ENCODE measurements at regions not wholly inside any gene's neighbourhood (a gene's known extent, or its start where the extent isn't known, plus 50 kb on each side); places are given as distances from the start of the nearest gene placed in this dataset.
"Not testable (repeated sequence)": the region's sequence is repeated elsewhere in the genome, so short reads cannot be mapped to it uniquely, and the experiment has no call there.

GRCh38 chr10:18880530-18880929 lies 168.1 kb upstream of the MALRD1 start:
- intact Hi-C loops (cut with DNase I): no loop called here
- Histone ChIP-seq H3K27me3 (ENCODE audit: control insufficient read depth in 1 of 2, insufficient read depth in 2 of 2, low read length in 1 of 2) (no peaks in the 10 kb centered on the region), H3K4me3 (ENCODE audit: low read length in 2 of 2) (no peak overlapping the region), H3K27ac (ENCODE audit: low read depth in 1 of 2, low read length in 2 of 2) (no peak overlapping the region), H3K4me1 (ENCODE audit: control insufficient read depth in 1 of 2, insufficient read depth in 2 of 2, low read length in 2 of 2) (no peaks in the 10 kb centered on the region), H3K9me3 (ENCODE audit: control insufficient read depth, low read length) (no peaks in the 10 kb centered on the region), H3K36me3 (ENCODE audit: control insufficient read depth in 1 of 2, insufficient read depth in 2 of 2, low read length in 1 of 2) (no peaks in the 10 kb centered on the region)
- 45 to 77% methylated on average over 12 to 16 of the region's 16 CpGs for WGBS, 2 donors
- DNase-seq: no peak
- ATAC-seq (ENCODE audit: low FRiP score): no peak

DNA sequence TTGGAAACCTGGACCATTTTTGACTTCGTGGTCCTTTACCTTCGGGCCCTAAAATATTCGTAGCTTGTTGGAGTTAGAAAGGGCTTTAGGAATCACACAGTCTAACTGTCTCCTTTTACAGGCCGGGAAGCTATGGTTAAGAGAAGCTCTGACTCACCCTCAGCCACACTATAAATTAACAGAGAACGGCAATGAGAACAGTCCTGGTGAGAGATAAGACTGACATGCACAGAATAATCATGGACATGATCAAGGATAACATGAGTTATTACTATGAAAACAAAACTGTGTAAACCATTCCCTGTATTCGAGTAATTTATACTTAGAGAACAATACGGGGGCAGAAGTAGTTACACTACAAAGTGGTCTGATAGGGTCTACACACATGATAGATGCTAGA lies 162.5 kb upstream of the MALRD1 start:
- ATAC-seq (ENCODE audit: low FRiP score) (no peak), DNase-seq (no peak)
- intact Hi-C loops (cut with DNase I): no loop called here
- Histone ChIP-seq H3K27me3 (ENCODE audit: control insufficient read depth in 1 of 2, insufficient read depth in 2 of 2, low read length in 1 of 2) (no peaks in the 10 kb centered on the region), H3K9me3 (ENCODE audit: control insufficient read depth, low read length) (peaks cover 1% of the 10 kb centered on the region), H3K36me3 (ENCODE audit: control insufficient read depth in 1 of 2, insufficient read depth in 2 of 2, low read length in 1 of 2) (no peaks in the 10 kb centered on the region), H3K4me3 (ENCODE audit: low read length in 2 of 2) (no peak overlapping the region), H3K27ac (ENCODE audit: low read depth in 1 of 2, low read length in 2 of 2) (no peak overlapping the region), H3K4me1 (ENCODE audit: control insufficient read depth in 1 of 2, insufficient read depth in 2 of 2, low read length in 2 of 2) (no peaks in the 10 kb centered on the region)
- WGBS, 2 donors: 25% methylated on average over 7 of the region's 7 CpGs

DNA sequence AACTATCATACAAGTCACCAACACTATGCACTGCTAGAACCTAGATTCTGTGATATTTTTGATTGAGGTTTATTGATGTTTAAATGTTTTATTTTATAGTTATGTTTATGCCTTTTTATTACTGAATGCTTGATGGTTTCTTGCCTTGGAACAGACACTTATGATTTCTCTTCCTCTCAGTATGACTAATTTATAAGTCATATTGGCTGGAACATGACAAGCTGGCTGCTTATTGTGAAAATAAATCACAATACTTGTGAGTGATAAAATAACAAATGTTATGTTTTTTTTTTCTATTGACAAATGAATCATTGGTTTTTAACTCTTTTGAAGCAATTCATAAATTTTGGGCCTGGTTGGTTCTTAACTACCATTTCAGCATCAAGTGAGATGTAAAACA lies 142.0 kb upstream of the MALRD1 start:
- intact Hi-C loops (cut with DNase I): no loop called here
- H3K27ac ChIP-seq (ENCODE audit: low read depth in 1 of 2, low read length in 2 of 2): no peak overlapping the region
- no peak for ATAC-seq (ENCODE audit: low FRiP score)
- DNase-seq: no peak
- no peaks in the 10 kb centered on the region for H3K27me3 ChIP-seq (ENCODE audit: control insufficient read depth in 1 of 2, insufficient read depth in 2 of 2, low read length in 1 of 2)
- H3K9me3 ChIP-seq (ENCODE audit: control insufficient read depth, low read length): no peaks in the 10 kb centered on the region
- no peaks in the 10 kb centered on the region for H3K4me1 ChIP-seq (ENCODE audit: control insufficient read depth in 1 of 2, insufficient read depth in 2 of 2, low read length in 2 of 2)
- H3K4me3 ChIP-seq (ENCODE audit: low read length in 2 of 2): no peak overlapping the region
- H3K36me3 ChIP-seq (ENCODE audit: control insufficient read depth in 1 of 2, insufficient read depth in 2 of 2, low read length in 1 of 2): no peaks in the 10 kb centered on the region

- 85 to 88% methylated on average over 9 of the region's 9 CpGs for WGBS, 2 donors
- ATAC-seq (ENCODE audit: low FRiP score); H3K4me1 ChIP-seq (ENCODE audit: control insufficient read depth in 1 of 2, insufficient read depth in 2 of 2, low read length in 2 of 2); H3K9me3 ChIP-seq (ENCODE audit: control insufficient read depth, low read length); DNase-seq; H3K36me3 ChIP-seq (ENCODE audit: control insufficient read depth in 1 of 2, insufficient read depth in 2 of 2, low read length in 1 of 2); H3K4me3 ChIP-seq (ENCODE audit: low read length in 2 of 2); intact Hi-C loops (cut with DNase I); H3K27me3 ChIP-seq (ENCODE audit: control insufficient read depth in 1 of 2, insufficient read depth in 2 of 2, low read length in 1 of 2); H3K27ac ChIP-seq (ENCODE audit: low read depth in 1 of 2, low read length in 2 of 2): not testable (repeated sequence)
These were observed 131.2 kb upstream of the MALRD1 start for GRCh38 chr10:18917431-18917830.

- Histone ChIP-seq H3K4me3 (ENCODE audit: low read length in 2 of 2) (no peak overlapping the region), H3K9me3 (ENCODE audit: control insufficient read depth, low read length) (no peaks in the 10 kb centered on the region), H3K27ac (ENCODE audit: low read depth in 1 of 2, low read length in 2 of 2) (no peak overlapping the region), H3K36me3 (ENCODE audit: control insufficient read depth in 1 of 2, insufficient read depth in 2 of 2, low read length in 1 of 2) (no peaks in the 10 kb centered on the region), H3K4me1 (ENCODE audit: control insufficient read depth in 1 of 2, insufficient read depth in 2 of 2, low read length in 2 of 2) (no peaks in the 10 kb centered on the region), H3K27me3 (ENCODE audit: control insufficient read depth in 1 of 2, insufficient read depth in 2 of 2, low read length in 1 of 2) (no peaks in the 10 kb centered on the region)
- WGBS, 2 donors: 59 to 62% methylated on average over 4 of the region's 4 CpGs
- no peak for DNase-seq
- ATAC-seq (ENCODE audit: low FRiP score): no peak
- intact Hi-C loops (cut with DNase I): no loop called here
These were observed 130.1 kb upstream of the MALRD1 start for GRCh38 chr10:18918532-18918931.

GRCh38 chr10:18949391-18949790 lies 99.2 kb upstream of the MALRD1 start:
- H3K4me3 ChIP-seq (ENCODE audit: low read length in 2 of 2): no peak overlapping the region
- H3K36me3 ChIP-seq (ENCODE audit: control insufficient read depth in 1 of 2, insufficient read depth in 2 of 2, low read length in 1 of 2): no peaks in the 10 kb centered on the region
- H3K27ac ChIP-seq (ENCODE audit: low read depth in 1 of 2, low read length in 2 of 2): no peak overlapping the region
- no peaks in the 10 kb centered on the region for H3K4me1 ChIP-seq (ENCODE audit: control insufficient read depth in 1 of 2, insufficient read depth in 2 of 2, low read length in 2 of 2)
- intact Hi-C loops (cut with DNase I): no loop called here
- H3K9me3 ChIP-seq (ENCODE audit: control insufficient read depth, low read length): no peaks in the 10 kb centered on the region
- ATAC-seq (ENCODE audit: low FRiP score): no peak
- DNase-seq: no peak
- H3K27me3 ChIP-seq (ENCODE audit: control insufficient read depth in 1 of 2, insufficient read depth in 2 of 2, low read length in 1 of 2): no peaks in the 10 kb centered on the region

DNA sequence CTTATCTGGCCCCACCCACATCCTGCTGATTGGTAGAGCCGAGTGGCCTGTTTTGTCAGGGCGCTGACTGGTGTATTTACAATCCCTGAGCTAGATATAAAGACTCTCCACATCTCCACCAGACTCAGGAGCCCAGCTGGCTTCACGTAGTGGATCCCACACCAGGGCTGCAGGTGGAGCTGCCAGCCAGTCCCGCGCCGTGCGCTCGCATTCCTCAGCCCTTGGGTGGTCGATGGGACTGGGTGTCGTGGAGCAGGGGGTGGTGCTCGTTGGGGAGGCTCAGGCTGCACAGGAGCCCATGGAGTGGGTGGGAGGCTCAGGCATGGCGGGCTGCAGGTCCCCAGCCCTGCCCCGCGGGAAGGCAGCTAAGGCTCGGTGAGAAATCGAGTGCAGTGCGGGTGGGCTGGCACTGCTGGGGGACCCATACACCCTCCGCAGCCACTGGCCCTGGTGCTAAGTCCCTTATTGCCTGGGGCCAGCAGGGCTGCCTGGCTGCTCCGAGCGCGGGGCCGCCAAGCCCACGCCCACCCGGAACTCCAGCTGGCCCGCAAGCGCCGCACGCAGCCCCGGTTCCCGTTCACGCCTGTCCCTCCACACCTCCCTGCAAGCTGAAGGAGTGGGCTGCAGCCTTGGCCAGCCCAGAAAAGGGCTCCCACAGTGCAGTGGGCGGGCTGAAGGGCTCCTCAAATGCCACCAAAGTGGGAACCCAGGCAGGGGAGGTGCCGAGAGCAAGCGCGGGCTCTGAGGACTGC lies 97.4 kb upstream of the MALRD1 start:
- H3K9me3 ChIP-seq (ENCODE audit: control insufficient read depth, low read length); H3K4me1 ChIP-seq (ENCODE audit: control insufficient read depth in 1 of 2, insufficient read depth in 2 of 2, low read length in 2 of 2); H3K27me3 ChIP-seq (ENCODE audit: control insufficient read depth in 1 of 2, insufficient read depth in 2 of 2, low read length in 1 of 2); intact Hi-C loops (cut with DNase I); H3K4me3 ChIP-seq (ENCODE audit: low read length in 2 of 2); H3K27ac ChIP-seq (ENCODE audit: low read depth in 1 of 2, low read length in 2 of 2); ATAC-seq (ENCODE audit: low FRiP score); H3K36me3 ChIP-seq (ENCODE audit: control insufficient read depth in 1 of 2, insufficient read depth in 2 of 2, low read length in 1 of 2); DNase-seq: not testable (repeated sequence)
- WGBS, 2 donors: 85 to 88% methylated on average over 35 of the region's 35 CpGs

- H3K36me3 ChIP-seq (ENCODE audit: control insufficient read depth in 1 of 2, insufficient read depth in 2 of 2, low read length in 1 of 2): no peaks in the 10 kb centered on the region
- intact Hi-C loops (cut with DNase I): no loop called here
- no peak for DNase-seq
- no peaks in the 10 kb centered on the region for H3K27me3 ChIP-seq (ENCODE audit: control insufficient read depth in 1 of 2, insufficient read depth in 2 of 2, low read length in 1 of 2)
- no peak overlapping the region for H3K4me3 ChIP-seq (ENCODE audit: low read length in 2 of 2)
- WGBS, 2 donors: 17 to 27% methylated on average over 1 of the region's 1 CpG
- H3K9me3 ChIP-seq (ENCODE audit: control insufficient read depth, low read length): no peaks in the 10 kb centered on the region
- no peak for ATAC-seq (ENCODE audit: low FRiP score)
- H3K4me1 ChIP-seq (ENCODE audit: control insufficient read depth in 1 of 2, insufficient read depth in 2 of 2, low read length in 2 of 2): no peaks in the 10 kb centered on the region
- no peak overlapping the region for H3K27ac ChIP-seq (ENCODE audit: low read depth in 1 of 2, low read length in 2 of 2)
These were observed 93.5 kb upstream of the MALRD1 start for GRCh38 chr10:18955061-18955460.

DNA sequence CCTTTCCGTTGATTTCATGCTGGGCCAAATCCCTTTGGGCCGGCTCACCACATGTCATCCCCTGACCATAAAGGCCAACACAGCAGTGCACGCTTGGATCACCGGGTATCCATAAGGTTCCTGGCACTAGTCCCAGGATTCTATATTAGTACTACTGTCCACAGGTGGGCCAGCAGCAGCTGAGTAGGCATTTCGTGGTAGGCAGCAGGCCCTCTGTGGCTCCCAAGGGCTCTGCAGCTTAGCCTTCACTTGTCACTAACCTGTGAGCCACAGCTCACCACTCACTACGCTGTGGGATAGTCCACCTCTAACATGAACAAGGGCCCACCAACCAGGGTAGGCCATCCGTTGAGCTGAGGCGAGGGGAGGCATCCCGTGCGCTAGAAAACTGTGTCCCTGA lies 89.2 kb upstream of the MALRD1 start:
- intact Hi-C loops (cut with DNase I): no loop called here
- Histone ChIP-seq H3K4me1 (ENCODE audit: control insufficient read depth in 1 of 2, insufficient read depth in 2 of 2, low read length in 2 of 2) (no peaks in the 10 kb centered on the region), H3K36me3 (ENCODE audit: control insufficient read depth in 1 of 2, insufficient read depth in 2 of 2, low read length in 1 of 2) (no peaks in the 10 kb centered on the region), H3K4me3 (ENCODE audit: low read length in 2 of 2) (no peak overlapping the region), H3K9me3 (ENCODE audit: control insufficient read depth, low read length) (no peaks in the 10 kb centered on the region), H3K27me3 (ENCODE audit: control insufficient read depth in 1 of 2, insufficient read depth in 2 of 2, low read length in 1 of 2) (no peaks in the 10 kb centered on the region), H3K27ac (ENCODE audit: low read depth in 1 of 2, low read length in 2 of 2) (no peak overlapping the region)
- no peak for DNase-seq
- 85 to 91% methylated on average over 10 of the region's 10 CpGs for WGBS, 2 donors
- ATAC-seq (ENCODE audit: low FRiP score): no peak

Measured in aorta (tissue), 5 donors.